Activated CD8-positive, alpha-beta T cell treated with anti-CD3 and anti-CD28 coated beads for 36 hours (primary cell): ENCODE measurements at regions not wholly inside any gene's neighbourhood (a gene's known extent, or its start where the extent isn't known, plus 50 kb on each side); places are given as distances from the start of the nearest gene placed in this dataset.

Experiments used
- ATAC-seq: fragments of 200-7000 bp; cut with Tn5 transposase; one replicate; pipeline ENCODE4 v1.10.0; 2021; ENCODE audit warnings: mild to moderate bottlenecking, moderate library complexity
- CTCF ChIA-PET: fragments of 350-600 bp; sonication (Branson Sonifier 250); formaldehyde crosslinking; loops from one replicate; lab custom pipeline; 2021; ENCODE audit warnings: antibody characterized with exemption; lab: Charles Lee
- POLR2A ChIA-PET: fragments of 350-600 bp; sonication (Branson Sonifier 250); formaldehyde crosslinking; loops from one replicate; lab custom pipeline; 2021; ENCODE audit warnings: antibody characterized with exemption; lab: Charles Lee
- DNase-seq: peaks from one replicate; pipeline ENCODE4 v3.0.0-alpha.2; 2020
- H3K27ac Mint-ChIP-seq: one replicate; pipeline ENCODE4 v1.8.0; 2021; ENCODE audit warnings: mild to moderate bottlenecking, mixed read lengths
- H3K27me3 Mint-ChIP-seq: one replicate; pipeline ENCODE4 v1.8.0; 2021; ENCODE audit warnings: mixed read lengths
- H3K36me3 Mint-ChIP-seq: one replicate; pipeline ENCODE4 v1.8.0; 2021; ENCODE audit warnings: low read depth, mixed read lengths
- H3K4me1 Mint-ChIP-seq: one replicate; pipeline ENCODE4 v1.8.0; 2021; ENCODE audit warnings: low read depth, mixed read lengths
- H3K4me3 Mint-ChIP-seq: one replicate; pipeline ENCODE4 v1.8.0; 2021; ENCODE audit warnings: mild to moderate bottlenecking, moderate library complexity, mixed read lengths
- H3K9me3 Mint-ChIP-seq: one replicate; pipeline ENCODE4 v1.8.0; 2021; ENCODE audit warnings: mixed read lengths
- CTCF ChIP-seq: fragments of 200-600 bp; IDR thresholded peaks from one replicate; pipeline ENCODE4 v1.8.0; 2022; ENCODE audit warnings: antibody characterized with exemption, mild to moderate bottlenecking
- intact Hi-C: fragments of 100-400 bp; cut with micrococcal nuclease; formaldehyde crosslinking; loops from one replicate; pipeline ENCODE4 v1.10.0; 2022

- intact Hi-C loops = no loop called here
- ChIA-PET POLR2A (no interaction called here), CTCF (no interaction called here)
- Mint-ChIP-seq H3K9me3 (no peaks in the 10 kb centered on the region), H3K27me3 (no peaks in the 10 kb centered on the region), H3K27ac (no peak overlapping the region), H3K4me1 (no peaks in the 10 kb centered on the region), H3K36me3 (no peaks in the 10 kb centered on the region), H3K4me3 (no peak overlapping the region)
- DNase-seq = no peak
- TF ChIP-seq CTCF = no peak
- no peak for ATAC-seq
These were observed 94.9 kb upstream of the USP38 start for GRCh38 chr4:143089847-143090246.

- H3K4me1 Mint-ChIP-seq = no peaks in the 10 kb centered on the region
- POLR2A ChIA-PET = no interaction called here
- no peak for DNase-seq
- H3K4me3 Mint-ChIP-seq = no peak overlapping the region
- peaks cover 1% of the 10 kb centered on the region for H3K27me3 Mint-ChIP-seq
- no peak overlapping the region for H3K27ac Mint-ChIP-seq
- ATAC-seq = no peak
- no peak for TF ChIP-seq CTCF
- H3K36me3 Mint-ChIP-seq = no peaks in the 10 kb centered on the region
- CTCF ChIA-PET = no interaction called here
- intact Hi-C loops = no loop called here
- no peaks in the 10 kb centered on the region for H3K9me3 Mint-ChIP-seq
These were observed 92.9 kb upstream of the USP38 start for GRCh38 chr4:143091862-143092261.

- Mint-ChIP-seq H3K4me1 (no peaks in the 10 kb centered on the region), H3K4me3 (no peak overlapping the region), H3K36me3 (no peaks in the 10 kb centered on the region), H3K9me3 (no peaks in the 10 kb centered on the region), H3K27ac (no peak overlapping the region), H3K27me3 (peaks cover 1% of the 10 kb centered on the region)
- no peak for DNase-seq
- intact Hi-C loops = no loop called here
- ATAC-seq = no peak
- POLR2A ChIA-PET = no interaction called here
- TF ChIP-seq CTCF = no peak
- CTCF ChIA-PET = no interaction called here
These were observed 89.3 kb upstream of the USP38 start for GRCh38 chr4:143095447-143095846.

DNA sequence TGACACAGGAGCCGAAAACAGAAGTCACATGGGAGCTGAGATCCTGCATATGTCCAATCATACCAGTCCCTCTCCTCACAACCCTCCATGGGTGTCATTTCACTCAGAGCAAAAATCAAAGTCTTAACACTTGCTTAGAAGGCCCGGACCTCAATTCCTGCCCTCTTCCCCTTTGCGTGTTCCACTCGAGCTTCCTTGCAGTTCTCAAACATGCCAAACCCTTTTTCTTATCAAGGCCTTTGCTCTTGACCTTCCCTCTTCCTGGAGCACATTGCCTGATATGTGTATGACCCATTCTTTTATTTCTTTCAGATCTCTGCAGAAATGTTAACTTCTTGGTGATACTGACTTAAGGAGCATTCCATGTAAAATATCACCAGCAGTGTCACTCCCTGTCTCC is 87.0 kb upstream of the USP38 start:
- H3K36me3 Mint-ChIP-seq = no peaks in the 10 kb centered on the region
- ChIA-PET CTCF (no interaction called here), POLR2A (no interaction called here)
- H3K4me3 Mint-ChIP-seq = no peak overlapping the region
- intact Hi-C loops = no loop called here
- no peak for TF ChIP-seq CTCF
- H3K9me3 Mint-ChIP-seq = no peaks in the 10 kb centered on the region
- ATAC-seq (no peak), DNase-seq (no peak)
- H3K4me1 Mint-ChIP-seq = no peaks in the 10 kb centered on the region
- H3K27me3 Mint-ChIP-seq = peaks cover 1% of the 10 kb centered on the region
- no peak overlapping the region for H3K27ac Mint-ChIP-seq

DNA sequence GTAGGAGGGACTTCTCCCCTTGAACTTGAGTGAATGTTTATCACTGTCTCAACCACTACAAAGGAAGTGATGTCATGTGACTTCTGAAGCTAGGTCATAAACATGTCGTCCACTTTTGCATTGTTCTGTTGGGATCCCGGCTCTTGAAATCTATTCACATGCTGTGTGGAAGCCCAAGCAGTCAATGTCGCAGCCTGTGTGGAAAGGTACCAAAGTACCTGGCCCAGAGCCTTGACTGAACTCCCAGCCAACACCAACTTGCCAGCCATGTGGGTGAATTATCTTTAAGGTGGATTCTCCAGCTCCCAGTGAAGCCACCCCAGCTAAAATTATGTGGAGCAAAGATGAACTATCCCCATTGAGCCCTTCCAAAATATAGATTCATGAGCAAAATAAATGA is 85.0 kb upstream of the USP38 start:
- intact Hi-C loops = no loop called here
- no peak overlapping the region for H3K4me3 Mint-ChIP-seq
- no peaks in the 10 kb centered on the region for H3K36me3 Mint-ChIP-seq
- no peaks in the 10 kb centered on the region for H3K4me1 Mint-ChIP-seq
- no peaks in the 10 kb centered on the region for H3K9me3 Mint-ChIP-seq
- ATAC-seq (no peak), DNase-seq (no peak)
- CTCF ChIA-PET = no interaction called here
- POLR2A ChIA-PET = no interaction called here
- H3K27me3 Mint-ChIP-seq = peaks cover 1% of the 10 kb centered on the region
- TF ChIP-seq CTCF = no peak
- H3K27ac Mint-ChIP-seq = no peak overlapping the region
